Naive thymus-derived CD4-positive, alpha-beta T cell (primary cell): ENCODE measurements at regions not wholly inside any gene's neighbourhood (a gene's known extent, or its start where the extent isn't known, plus 50 kb on each side); places are given as distances from the start of the nearest gene placed in this dataset.

Experiments used
- ATAC-seq: fragments of 150-1000 bp; cut with Tn5 transposase; 2 replicates; pipeline ENCODE4 v1.10.0; 2021; ENCODE audit warnings: mild to moderate bottlenecking, moderate library complexity
- CTCF ChIA-PET: fragments of 350-600 bp; sonication (Branson Sonifier 250); formaldehyde crosslinking; loops from one replicate; lab custom pipeline; 2021; ENCODE audit warnings: antibody characterized with exemption; lab: Charles Lee
- POLR2A ChIA-PET: fragments of 350-600 bp; sonication (Branson Sonifier 250); formaldehyde crosslinking; loops from one replicate; lab custom pipeline; 2021; ENCODE audit warnings: antibody characterized with exemption, inconsistent platforms; lab: Charles Lee
- DNase-seq, 9 donors: peaks; one replicate each; pipeline versions ENCODE4 v3.0.0 to v3.0.0-alpha.2; 2020 to 2022; ENCODE audit warnings: mixed read lengths in 1 of 9
- H3K27ac ChIP-seq: one replicate; pipeline ENCODE4 v1.7.0; 2013; ENCODE audit warnings: mild to moderate bottlenecking, low read depth, low read length, moderate library complexity
- H3K27me3 ChIP-seq, 2 donors: one replicate each; pipeline ENCODE4 v1.7.0; 2013; ENCODE audit warnings: low read length in 2 of 2, mild to moderate bottlenecking in 2 of 2, moderate library complexity in 2 of 2; ENCODE audit not compliant: control insufficient read depth in 2 of 2, insufficient read depth in 2 of 2
- H3K36me3 ChIP-seq, 3 experiments: 1 replicate in 2 of 3; 2 replicates in 1 of 3; pipeline ENCODE4 v1.7.0; 2013; ENCODE audit warnings: low read length in 3 of 3, mild to moderate bottlenecking in 3 of 3, moderate library complexity in 1 of 3; ENCODE audit not compliant: insufficient read depth in 3 of 3, control insufficient read depth in 2 of 3
- H3K4me1 ChIP-seq, 2 donors: one replicate each; pipeline ENCODE4 v1.7.0; 2013; ENCODE audit warnings: low read length in 2 of 2, mild to moderate bottlenecking in 2 of 2, moderate library complexity in 1 of 2; ENCODE audit not compliant: control insufficient read depth in 2 of 2, insufficient read depth in 2 of 2
- H3K4me3 ChIP-seq: 2 replicates; pipeline ENCODE4 v1.7.0; 2013; ENCODE audit warnings: mild to moderate bottlenecking, low read length
- H3K9me3 ChIP-seq, 3 experiments: 1 replicate in 2 of 3; 2 replicates in 1 of 3; pipeline ENCODE4 v1.7.0; 2013; ENCODE audit warnings: low read length in 3 of 3; ENCODE audit not compliant: control insufficient read depth in 2 of 3
- H3K27ac Mint-ChIP-seq, 9 donors: one replicate each; pipeline ENCODE4 v1.8.0; 2020 to 2022; ENCODE audit warnings: mixed read lengths in 9 of 9, mild to moderate bottlenecking in 8 of 9, moderate library complexity in 5 of 9, inconsistent platforms in 2 of 9
- H3K27me3 Mint-ChIP-seq, 5 donors: one replicate each; pipeline ENCODE4 v1.8.0; 2021 to 2022; ENCODE audit warnings: mixed read lengths in 5 of 5, mild to moderate bottlenecking in 1 of 5
- H3K36me3 Mint-ChIP-seq, 5 donors: one replicate each; pipeline ENCODE4 v1.8.0; 2020 to 2022; ENCODE audit warnings: mixed read lengths in 5 of 5, mild to moderate bottlenecking in 3 of 5, inconsistent platforms in 1 of 5
- H3K4me1 Mint-ChIP-seq, 7 donors: one replicate each; pipeline ENCODE4 v1.8.0; 2020 to 2022; ENCODE audit warnings: mixed read lengths in 7 of 7, mild to moderate bottlenecking in 3 of 7, inconsistent platforms in 1 of 7
- H3K4me3 Mint-ChIP-seq, 10 donors: one replicate each; pipeline ENCODE4 v1.8.0; 2020 to 2022; ENCODE audit warnings: mild to moderate bottlenecking in 10 of 10, mixed read lengths in 10 of 10, moderate library complexity in 6 of 10, inconsistent platforms in 2 of 10
- H3K9me3 Mint-ChIP-seq, 11 donors: one replicate each; pipeline ENCODE4 v1.8.0; 2020 to 2022; ENCODE audit warnings: mixed read lengths in 11 of 11, mild to moderate bottlenecking in 4 of 11, inconsistent platforms in 1 of 11, moderate library complexity in 1 of 11
- intact Hi-C, 2 donors: fragments of 100-400 bp; cut with micrococcal nuclease; formaldehyde crosslinking; loops; one replicate each; pipeline ENCODE4 v1.15.1; 2023

- H3K4me1 ChIP-seq, result no peaks in the 10 kb centered on the region
- no peaks in the 10 kb centered on the region for H3K27me3 ChIP-seq
- ChIA-PET CTCF (interaction anchor here (0.7 kb wide), 1 partner anchor 1205 kb away, joined by 3 read pairs; no protein-coding TSS in a partner anchor), POLR2A (no interaction called here)
- H3K36me3 ChIP-seq, result no peaks in the 10 kb centered on the region
- intact Hi-C loops, result no loop called here
- no peak overlapping the region for H3K27ac ChIP-seq
- Mint-ChIP-seq H3K27ac (no peak overlapping the region), H3K4me1 (no peaks in the 10 kb centered on the region), H3K9me3 (peaks cover 1 to 24% (median 5%) of the 10 kb centered on the region in 11 donors), H3K36me3 (no peaks in the 10 kb centered on the region), H3K4me3 (no peak overlapping the region), H3K27me3 (no peaks in the 10 kb centered on the region)
- DNase-seq (no peak), ATAC-seq (no peak)
- no peak overlapping the region for H3K4me3 ChIP-seq
- no peaks in the 10 kb centered on the region for H3K9me3 ChIP-seq
Observed at GRCh38 chr17:54280741-54281140, 458.0 kb downstream of the KIF2B start.

GRCh38 chr17:54282886-54283285, 460.2 kb downstream of the KIF2B start:
- H3K36me3 ChIP-seq, result no peaks in the 10 kb centered on the region
- no peak overlapping the region for H3K27ac Mint-ChIP-seq
- no peaks in the 10 kb centered on the region for H3K4me1 Mint-ChIP-seq
- H3K27ac ChIP-seq, result no peak overlapping the region
- DNase-seq (no peak), ATAC-seq (no peak)
- intact Hi-C loops, result no loop called here
- ChIA-PET POLR2A (no interaction called here), CTCF (no interaction called here)
- no peak overlapping the region for H3K4me3 Mint-ChIP-seq
- H3K27me3 Mint-ChIP-seq, result no peaks in the 10 kb centered on the region
- no peaks in the 10 kb centered on the region for H3K9me3 ChIP-seq
- H3K4me3 ChIP-seq, result no peak overlapping the region
- H3K4me1 ChIP-seq, result no peaks in the 10 kb centered on the region
- H3K36me3 Mint-ChIP-seq, result no peaks in the 10 kb centered on the region
- no peaks in the 10 kb centered on the region for H3K27me3 ChIP-seq
- H3K9me3 Mint-ChIP-seq, result peaks cover 0 to 20% (median 3%) of the 10 kb centered on the region in 11 donors

GRCh38 chr17:54307351-54307750, 484.6 kb downstream of the KIF2B start:
- no peak overlapping the region for H3K4me3 Mint-ChIP-seq
- ChIA-PET CTCF (no interaction called here), POLR2A (no interaction called here)
- no peak overlapping the region for H3K27ac ChIP-seq
- no peaks in the 10 kb centered on the region for H3K27me3 Mint-ChIP-seq
- no peak overlapping the region for H3K4me3 ChIP-seq
- H3K27me3 ChIP-seq, result no peaks in the 10 kb centered on the region
- no peak overlapping the region for H3K27ac Mint-ChIP-seq
- intact Hi-C loops, result no loop called here
- H3K4me1 ChIP-seq, result no peaks in the 10 kb centered on the region
- no peaks in the 10 kb centered on the region for H3K36me3 ChIP-seq
- no peaks in the 10 kb centered on the region for H3K4me1 Mint-ChIP-seq
- ATAC-seq, result no peak
- H3K36me3 Mint-ChIP-seq, result no peaks in the 10 kb centered on the region
- H3K9me3 Mint-ChIP-seq, result peaks cover 0 to 11% (median 2%) of the 10 kb centered on the region in 11 donors
- H3K9me3 ChIP-seq, result no peaks in the 10 kb centered on the region
- DNase-seq, result no peak

- Mint-ChIP-seq H3K4me3 (no peak overlapping the region), H3K27me3 (no peaks in the 10 kb centered on the region), H3K27ac (no peak overlapping the region), H3K36me3 (peaks cover 0 to under 1% (median 0%) of the 10 kb centered on the region in 5 donors), H3K4me1 (no peaks in the 10 kb centered on the region), H3K9me3 (peaks cover 4 to 51% (median 17%) of the 10 kb centered on the region in 11 donors)
- DNase-seq (no peak), ATAC-seq (no peak)
- Histone ChIP-seq H3K4me1 (no peaks in the 10 kb centered on the region), H3K4me3 (no peak overlapping the region), H3K27me3 (no peaks in the 10 kb centered on the region), H3K27ac (no peak overlapping the region), H3K9me3 (no peaks in the 10 kb centered on the region), H3K36me3 (no peaks in the 10 kb centered on the region)
- ChIA-PET POLR2A (no interaction called here), CTCF (no interaction called here)
- intact Hi-C loops, result no loop called here
Observed at GRCh38 chr17:54324813-54325212, 502.1 kb downstream of the KIF2B start.

GRCh38 chr17:54339731-54340130, 517.0 kb downstream of the KIF2B start:
- DNase-seq (no peak), ATAC-seq (no peak)
- no peak overlapping the region for H3K27ac ChIP-seq
- ChIA-PET POLR2A (no interaction called here), CTCF (no interaction called here)
- H3K4me1 Mint-ChIP-seq, result no peaks in the 10 kb centered on the region
- no peaks in the 10 kb centered on the region for H3K9me3 ChIP-seq
- intact Hi-C loops, result no loop called here
- H3K4me3 ChIP-seq, result no peak overlapping the region
- no peaks in the 10 kb centered on the region for H3K27me3 Mint-ChIP-seq
- no peaks in the 10 kb centered on the region for H3K4me1 ChIP-seq
- H3K27ac Mint-ChIP-seq, result no peak overlapping the region
- H3K36me3 Mint-ChIP-seq, result no peaks in the 10 kb centered on the region
- H3K36me3 ChIP-seq, result no peaks in the 10 kb centered on the region
- H3K9me3 Mint-ChIP-seq, result peaks cover 0 to 29% (median 5%) of the 10 kb centered on the region in 11 donors
- H3K4me3 Mint-ChIP-seq, result no peak overlapping the region
- no peaks in the 10 kb centered on the region for H3K27me3 ChIP-seq

GRCh38 chr17:54347495-54347894, 524.8 kb downstream of the KIF2B start:
- no peaks in the 10 kb centered on the region for H3K4me1 Mint-ChIP-seq
- Histone ChIP-seq H3K4me3 (no peak overlapping the region), H3K9me3 (peaks cover 0 to 5% (median 0%) of the 10 kb centered on the region in 3 experiments), H3K27ac (no peak overlapping the region), H3K36me3 (no peaks in the 10 kb centered on the region), H3K27me3 (no peaks in the 10 kb centered on the region), H3K4me1 (no peaks in the 10 kb centered on the region)
- peaks cover 0 to 7% (median 3%) of the 10 kb centered on the region in 11 donors for H3K9me3 Mint-ChIP-seq
- H3K27me3 Mint-ChIP-seq, result no peaks in the 10 kb centered on the region
- H3K4me3 Mint-ChIP-seq, result no peak overlapping the region
- ChIA-PET POLR2A (no interaction called here), CTCF (no interaction called here)
- ATAC-seq (no peak), DNase-seq (no peak)
- no peaks in the 10 kb centered on the region for H3K36me3 Mint-ChIP-seq
- intact Hi-C loops, result no loop called here
- H3K27ac Mint-ChIP-seq, result no peak overlapping the region

GRCh38 chr17:54348234-54348633, 525.5 kb downstream of the KIF2B start:
- no peaks in the 10 kb centered on the region for H3K36me3 ChIP-seq
- H3K4me3 ChIP-seq, result no peak overlapping the region
- no peaks in the 10 kb centered on the region for H3K36me3 Mint-ChIP-seq
- H3K27ac ChIP-seq, result no peak overlapping the region
- H3K4me1 ChIP-seq, result no peaks in the 10 kb centered on the region
- ATAC-seq, result no peak
- H3K9me3 ChIP-seq, result peaks cover 0 to 5% (median 0%) of the 10 kb centered on the region in 3 experiments
- H3K27me3 ChIP-seq, result no peaks in the 10 kb centered on the region
- peaks cover 0 to 7% (median 3%) of the 10 kb centered on the region in 11 donors for H3K9me3 Mint-ChIP-seq
- no peak overlapping the region for H3K4me3 Mint-ChIP-seq
- no peak for DNase-seq
- intact Hi-C loops, result no loop called here
- H3K27ac Mint-ChIP-seq, result no peak overlapping the region
- POLR2A ChIA-PET, result no interaction called here
- no peaks in the 10 kb centered on the region for H3K4me1 Mint-ChIP-seq
- no peaks in the 10 kb centered on the region for H3K27me3 Mint-ChIP-seq
- CTCF ChIA-PET, result no interaction called here
